ENCODE measurements at regions not wholly inside any gene's neighbourhood (a gene's known extent, or its start where the extent isn't known, plus 50 kb on each side); places are given as distances from the start of the nearest gene placed in this dataset.
"Not testable (repeated sequence)": the region's sequence is repeated elsewhere in the genome, so short reads cannot be mapped to it uniquely, and the experiment has no call there.

- DNase-seq (ENCODE audit: low read depth, low spot score) = no peak
These were observed 72.5 kb upstream of the ATP2B1 start for GRCh38 chr12:89781156-89781555.

GRCh38 chr12:89779090-89779489 lies 70.5 kb upstream of the ATP2B1 start:
- DNase-seq (ENCODE audit: low read depth, low spot score) = no peak

- DNase-seq (ENCODE audit: low read depth, low spot score) = no peak
These were observed 69.2 kb upstream of the ATP2B1 start for GRCh38 chr12:89777733-89778379.

- no peak for DNase-seq (ENCODE audit: low read depth, low spot score)
These were observed 67.3 kb upstream of the ATP2B1 start for GRCh38 chr12:89775986-89776365.

GRCh38 chr12:89775063-89775985 lies 66.7 kb upstream of the ATP2B1 start:
- no peak for DNase-seq (ENCODE audit: low read depth, low spot score)

GRCh38 chr12:89774645-89775044 lies 66.0 kb upstream of the ATP2B1 start:
- DNase-seq (ENCODE audit: low read depth, low spot score) = no peak

- DNase-seq (ENCODE audit: low read depth, low spot score) = no peak
These were observed 61.8 kb upstream of the ATP2B1 start for GRCh38 chr12:89770391-89770790.

DNA sequence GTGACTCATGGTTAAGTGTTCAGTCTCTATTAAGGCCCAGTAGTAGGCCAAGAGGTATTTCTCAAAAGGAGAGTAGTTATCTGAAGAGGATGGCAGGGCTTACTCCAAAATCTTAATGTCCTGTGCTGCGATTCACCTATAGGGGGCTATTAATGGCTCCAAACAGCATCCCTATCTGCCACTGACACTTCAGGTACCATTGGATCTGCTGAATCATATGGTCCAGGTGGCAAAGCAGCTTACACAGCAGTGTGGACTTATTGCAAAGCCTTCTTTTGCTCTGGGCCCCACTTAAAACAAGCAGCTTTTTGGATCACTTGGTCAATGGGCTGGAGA lies 60.8 kb upstream of the ATP2B1 start:
- DNase-seq (ENCODE audit: low read depth, low spot score) = no peak

DNA sequence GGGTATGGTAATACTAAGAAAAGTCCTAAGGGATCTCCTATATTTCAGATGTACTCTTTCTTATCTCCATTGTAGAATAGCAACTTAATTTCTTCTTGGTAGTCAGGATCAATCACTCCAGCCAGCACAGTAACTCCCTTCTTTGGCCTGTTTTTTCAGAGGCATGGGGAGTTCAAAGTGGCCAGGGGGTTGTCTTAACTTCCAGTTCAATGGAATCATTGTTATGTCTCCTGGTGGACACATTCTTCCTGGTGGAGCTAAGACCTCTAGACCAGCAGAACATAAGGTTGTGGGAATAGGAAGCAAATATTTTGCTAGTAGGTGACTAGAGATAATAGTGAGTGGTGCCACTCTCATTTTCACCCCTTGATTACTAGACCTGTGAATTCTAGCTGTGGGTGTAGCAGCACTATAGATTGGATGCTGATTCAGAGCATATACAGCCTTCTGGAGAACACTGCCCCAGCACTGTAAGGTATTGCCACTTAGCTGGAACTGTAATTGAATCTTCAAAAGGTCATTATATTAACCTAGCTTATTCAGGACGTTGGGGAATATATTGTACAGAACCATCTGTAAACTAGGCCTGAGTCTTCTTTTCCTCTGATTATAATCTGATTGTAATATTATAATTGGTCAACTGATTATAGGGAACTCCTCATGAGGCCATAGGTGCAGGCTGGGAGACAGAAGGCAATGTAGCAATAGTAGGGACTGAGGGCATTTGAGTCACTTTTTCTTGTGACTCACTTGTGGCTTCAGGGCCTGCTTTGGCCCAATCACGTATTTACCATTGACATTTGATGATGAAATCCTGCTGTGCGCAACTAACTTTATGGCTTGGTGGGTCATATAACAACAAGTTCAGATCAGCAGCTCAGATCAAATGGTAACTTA lies 60.2 kb upstream of the ATP2B1 start:
- DNase-seq (ENCODE audit: low read depth, low spot score) = peak; percentile 21

DNA sequence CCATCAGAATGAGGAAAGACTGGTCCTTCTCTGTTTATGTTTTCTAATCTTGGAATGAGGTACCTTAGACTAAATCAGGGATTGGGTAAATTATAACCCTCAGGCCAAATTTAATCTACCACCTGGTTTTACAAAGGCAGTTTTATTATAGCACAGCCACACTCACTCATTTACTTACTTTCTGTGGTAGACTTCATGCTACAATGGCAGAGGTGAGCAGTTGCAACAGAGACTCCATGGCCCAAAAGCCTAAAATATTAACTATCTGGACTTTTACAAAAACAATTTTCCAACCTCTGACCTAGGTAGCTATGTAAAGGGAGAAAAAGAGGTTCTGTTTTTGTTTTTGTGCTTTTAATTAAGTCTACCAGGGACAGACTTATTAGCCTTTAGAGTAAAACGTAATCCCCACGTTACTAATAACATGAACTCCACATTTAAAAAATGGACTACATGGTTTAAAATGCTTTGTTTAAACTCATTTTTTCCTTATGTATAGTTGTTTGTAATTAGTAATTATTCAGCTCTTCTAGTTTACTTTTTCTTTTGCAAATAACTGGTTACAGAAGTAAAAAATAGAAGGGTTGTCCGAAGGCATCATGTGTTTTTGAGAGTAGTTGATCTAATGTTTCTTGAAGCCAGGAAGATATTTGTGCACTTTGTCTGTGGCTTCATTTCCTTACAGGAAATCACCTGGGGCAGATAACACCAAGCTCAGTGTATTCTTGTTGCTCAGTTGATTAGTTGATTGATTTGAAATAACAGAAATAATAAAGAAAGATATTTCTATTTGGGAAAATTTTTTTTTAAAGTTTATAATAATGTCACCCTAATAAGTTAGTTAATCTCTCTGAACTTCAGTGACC lies 57.6 kb upstream of the ATP2B1 start:
- no peak for DNase-seq (ENCODE audit: low read depth, low spot score)

- DNase-seq (ENCODE audit: low read depth, low spot score) = not testable (repeated sequence)
These were observed 55.5 kb upstream of the ATP2B1 start for GRCh38 chr12:89764164-89764563.

- DNase-seq (ENCODE audit: low read depth, low spot score) = no peak
These were observed 54.0 kb upstream of the ATP2B1 start for GRCh38 chr12:89762498-89763170.

DNA sequence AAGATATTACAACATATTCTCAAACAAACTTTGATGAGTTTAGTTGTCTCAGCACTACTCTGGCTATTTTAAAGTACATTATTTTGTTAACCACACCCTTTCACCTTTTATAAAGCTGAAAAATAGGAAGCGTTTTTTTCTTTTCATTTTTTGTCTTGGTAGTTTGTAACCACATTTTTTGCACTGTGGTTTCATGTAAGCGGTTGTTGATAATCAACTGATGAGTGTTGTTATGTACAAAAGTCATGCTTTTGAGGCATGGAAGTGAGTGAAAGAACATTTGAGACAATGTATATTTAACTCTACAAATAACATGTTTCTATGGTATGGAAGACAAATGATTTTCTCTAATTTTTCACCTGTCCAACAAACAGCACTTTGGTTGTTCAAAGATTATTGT lies 52.1 kb upstream of the ATP2B1 start:
- DNase-seq (ENCODE audit: low read depth, low spot score) = no peak
